Ascending aorta (tissue), 2 donors: ENCODE measurements at regions not wholly inside any gene's neighbourhood (a gene's known extent, or its start where the extent isn't known, plus 50 kb on each side); places are given as distances from the start of the nearest gene placed in this dataset.

Source experiments
- DNase-seq, 2 donors: peaks; one replicate each; pipeline ENCODE4 v3.0.0-alpha.2; 2019; ENCODE audit warnings: low spot score in 2 of 2
- H3K27ac ChIP-seq, 2 donors: fragments of 200-600 bp; sonication (generic); one replicate each; pipeline ENCODE4 v1.5.1; 2016 to 2017; ENCODE audit warnings: mild to moderate bottlenecking in 1 of 2
- H3K27me3 ChIP-seq: fragments of 200-600 bp; sonication (generic); one replicate; pipeline ENCODE4 v1.5.1; 2017
- H3K36me3 ChIP-seq, 2 donors: fragments of 200-600 bp; sonication (generic); one replicate each; pipeline ENCODE4 v1.5.1; 2016
- H3K4me1 ChIP-seq, 2 donors: fragments of 200-600 bp; sonication (generic); one replicate each; pipeline ENCODE4 v1.5.1; 2016 to 2017; ENCODE audit warnings: mild to moderate bottlenecking in 1 of 2
- H3K4me3 ChIP-seq, 2 donors: fragments of 200-600 bp; sonication (generic); one replicate each; pipeline ENCODE4 v1.5.1; 2016 to 2017; ENCODE audit warnings: mild to moderate bottlenecking in 1 of 2
- H3K9me3 ChIP-seq, 2 donors: fragments of 200-600 bp; sonication (generic); one replicate each; pipeline ENCODE4 v1.5.1; 2016
- intact Hi-C: fragments of 100-400 bp; cut with DNase I; formaldehyde crosslinking; loops from one replicate; pipeline ENCODE4 v1.15.1; 2023
- TF ChIP-seq, protein P1 (sequence below), 3 experiments: fragments of 200-600 bp in 2 of 3; fragments of 450-650 bp in 1 of 3; sonication (generic) in 2 of 3; IDR thresholded peaks; one replicate each; pipeline ENCODE4 v1.5.1; 2016 to 2019; ENCODE audit warnings: antibody characterized with exemption in 3 of 3, mild to moderate bottlenecking in 1 of 3, moderate library complexity in 1 of 3

GRCh38 chr2:14720739-14721138 lies 88.2 kb downstream of the LRATD1 start:
- no peak for DNase-seq
- intact Hi-C loops: no loop called here
- Histone ChIP-seq H3K4me3 (no peak overlapping the region), H3K4me1 (no peaks in the 10 kb centered on the region), H3K27ac (no peak overlapping the region), H3K9me3 (no peaks in the 10 kb centered on the region), H3K27me3 (no peaks in the 10 kb centered on the region), H3K36me3 (no peaks in the 10 kb centered on the region)
- TF ChIP-seq, protein P1, sequence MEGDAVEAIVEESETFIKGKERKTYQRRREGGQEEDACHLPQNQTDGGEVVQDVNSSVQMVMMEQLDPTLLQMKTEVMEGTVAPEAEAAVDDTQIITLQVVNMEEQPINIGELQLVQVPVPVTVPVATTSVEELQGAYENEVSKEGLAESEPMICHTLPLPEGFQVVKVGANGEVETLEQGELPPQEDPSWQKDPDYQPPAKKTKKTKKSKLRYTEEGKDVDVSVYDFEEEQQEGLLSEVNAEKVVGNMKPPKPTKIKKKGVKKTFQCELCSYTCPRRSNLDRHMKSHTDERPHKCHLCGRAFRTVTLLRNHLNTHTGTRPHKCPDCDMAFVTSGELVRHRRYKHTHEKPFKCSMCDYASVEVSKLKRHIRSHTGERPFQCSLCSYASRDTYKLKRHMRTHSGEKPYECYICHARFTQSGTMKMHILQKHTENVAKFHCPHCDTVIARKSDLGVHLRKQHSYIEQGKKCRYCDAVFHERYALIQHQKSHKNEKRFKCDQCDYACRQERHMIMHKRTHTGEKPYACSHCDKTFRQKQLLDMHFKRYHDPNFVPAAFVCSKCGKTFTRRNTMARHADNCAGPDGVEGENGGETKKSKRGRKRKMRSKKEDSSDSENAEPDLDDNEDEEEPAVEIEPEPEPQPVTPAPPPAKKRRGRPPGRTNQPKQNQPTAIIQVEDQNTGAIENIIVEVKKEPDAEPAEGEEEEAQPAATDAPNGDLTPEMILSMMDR (IDR thresholded peaks at IDR 0.05): no peak

GRCh38 chr2:14722904-14723570 lies 90.5 kb downstream of the LRATD1 start:
- no peak for DNase-seq
- no peaks in the 10 kb centered on the region for H3K27me3 ChIP-seq
- H3K27ac ChIP-seq: no peak overlapping the region
- no peak overlapping the region for H3K4me3 ChIP-seq
- no peaks in the 10 kb centered on the region for H3K36me3 ChIP-seq
- intact Hi-C loops: no loop called here
- H3K9me3 ChIP-seq: no peaks in the 10 kb centered on the region
- TF ChIP-seq, protein P1 (IDR thresholded peaks at IDR 0.05): no peak
- no peaks in the 10 kb centered on the region for H3K4me1 ChIP-seq

- Histone ChIP-seq H3K36me3 (no peaks in the 10 kb centered on the region), H3K27me3 (no peaks in the 10 kb centered on the region)
These were observed 91.2 kb downstream of the LRATD1 start for GRCh38 chr2:14723684-14724083.

GRCh38 chr2:14735696-14736095 lies 103.2 kb downstream of the LRATD1 start:
- no peak for DNase-seq
- Histone ChIP-seq H3K27ac (no peak overlapping the region), H3K4me1 (no peaks in the 10 kb centered on the region), H3K9me3 (no peaks in the 10 kb centered on the region), H3K4me3 (no peak overlapping the region), H3K27me3 (no peaks in the 10 kb centered on the region), H3K36me3 (no peaks in the 10 kb centered on the region)
- TF ChIP-seq, protein P1 (IDR thresholded peaks at IDR 0.05): no peak
- intact Hi-C loops: no loop called here

More at GRCh38 chr2:14723684-14724083, 91.2 kb downstream of the LRATD1 start:
- intact Hi-C loops: no loop called here
- Histone ChIP-seq H3K4me3 (no peak overlapping the region), H3K27ac (no peak overlapping the region), H3K9me3 (no peaks in the 10 kb centered on the region), H3K4me1 (no peaks in the 10 kb centered on the region)
- TF ChIP-seq, protein P1 (IDR thresholded peaks at IDR 0.05): no peak
- no peak for DNase-seq

DNA sequence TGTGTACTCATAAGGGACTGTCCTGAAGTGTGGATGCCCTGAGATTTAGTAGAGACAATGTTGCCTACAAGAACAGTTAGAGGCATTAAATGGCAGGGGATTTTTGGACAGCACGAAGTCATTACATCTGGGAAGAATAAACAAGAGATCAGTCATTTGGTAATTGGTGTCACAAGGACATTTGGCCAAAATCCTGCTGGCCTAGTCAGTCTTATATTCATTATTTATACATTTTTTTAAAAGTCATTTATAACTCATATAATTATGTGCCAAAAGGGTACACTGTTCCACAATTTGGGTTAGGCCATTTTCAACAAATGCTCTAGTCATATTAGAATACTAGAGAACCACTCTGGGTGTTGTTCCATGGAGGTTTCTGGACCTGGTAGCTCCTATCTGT lies 104.7 kb downstream of the LRATD1 start:
- Histone ChIP-seq H3K9me3 (no peaks in the 10 kb centered on the region), H3K36me3 (no peaks in the 10 kb centered on the region), H3K4me3 (no peak overlapping the region), H3K27me3 (no peaks in the 10 kb centered on the region), H3K27ac (no peak overlapping the region), H3K4me1 (no peaks in the 10 kb centered on the region)
- TF ChIP-seq, protein P1 (IDR thresholded peaks at IDR 0.05): no peak
- DNase-seq: no peak
- intact Hi-C loops: no loop called here

DNA sequence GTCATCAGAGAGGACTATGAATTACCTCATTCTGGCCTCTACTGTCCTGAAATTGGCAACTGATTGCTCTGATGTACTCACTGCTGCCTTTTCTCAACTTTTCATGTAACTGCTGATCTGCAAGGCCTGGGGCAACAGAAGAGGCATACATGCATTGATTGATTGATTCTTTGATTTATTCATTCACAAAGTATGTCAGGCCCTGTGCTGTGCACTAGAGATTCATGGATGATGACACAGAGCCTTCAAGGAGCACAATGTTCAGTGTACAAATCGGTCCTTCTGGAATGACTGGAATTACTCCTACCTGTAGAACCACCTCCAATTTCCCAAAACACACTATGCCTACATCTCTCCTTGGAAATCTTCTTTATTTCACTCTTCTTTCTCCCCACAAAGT lies 111.3 kb downstream of the LRATD1 start:
- H3K4me1 ChIP-seq: no peaks in the 10 kb centered on the region
- no peaks in the 10 kb centered on the region for H3K36me3 ChIP-seq
- H3K27ac ChIP-seq: no peak overlapping the region
- H3K9me3 ChIP-seq: no peaks in the 10 kb centered on the region
- intact Hi-C loops: no loop called here
- no peak overlapping the region for H3K4me3 ChIP-seq
- TF ChIP-seq, protein P1 (IDR thresholded peaks at IDR 0.05): no peak
- no peak for DNase-seq
- no peaks in the 10 kb centered on the region for H3K27me3 ChIP-seq
